K562 (cell line): ENCODE measurements at regions not wholly inside any gene's neighbourhood (a gene's known extent, or its start where the extent isn't known, plus 50 kb on each side); places are given as distances from the start of the nearest gene placed in this dataset.

ENCODE experiments used
- ATAC-seq: fragments of 200-7000 bp; cut with Tn5 transposase; 3 replicates; pipeline ENCODE4 v1.9.1; 2020; ENCODE audit warnings: moderate library complexity
- BruUV-seq: library from RNA; stranded (reverse); fragments of 400-500 nt; replicated peaks from 2 replicates; lab custom pipeline; 2021; lab: Mats Ljungman, UMichigan
- CTCF ChIA-PET: fragments of 300-600 bp; formaldehyde crosslinking; extraction: SDS; loops from one replicate; lab custom pipeline; 2021; ENCODE audit warnings: low intra/inter-chr PET ratio; lab: Yijun Ruan, JAX
- POLR2A ChIA-PET: fragments of 300-600, 350-650 bp; sonication (Branson Sonifier 250); formaldehyde crosslinking; extraction: SDS; loops from one replicate; lab custom pipeline; 2021; ENCODE audit warnings: antibody characterized with exemption, inconsistent platforms; lab: Yijun Ruan, JAX
- DNase-seq, 4 experiments: peaks; one replicate each; pipeline versions ENCODE4 v3.0.0 to v3.0.0-alpha.2; 2011 to 2018; ENCODE audit warnings: low spot score in 3 of 4, mixed read lengths in 3 of 4; ENCODE audit errors: extremely low read depth in 1 of 4
- FAIRE-seq: peaks from 2 replicates; lab custom pipeline; 2011; peaks lifted over from hg19 to GRCh38; lab: Jason Lieb, UNC
- H2AFZ ChIP-seq: 2 replicates; pipeline ENCODE4 v1.6.0; 2011; ENCODE audit warnings: low read depth, low read length, control low read depth, inconsistent platforms
- H3K27ac ChIP-seq: fragments of 200-600 bp; 3 replicates; pipeline ENCODE4 v1.8.0; 2011; ENCODE audit warnings: low read depth, mild to moderate bottlenecking, control low read depth, inconsistent platforms, low read length, moderate library complexity, mixed read lengths; ENCODE audit errors: extremely low read depth
- H3K27me3 ChIP-seq, 2 experiments: fragments of 300-600 bp in 1 of 2; 2 replicates in 1 of 2; 3 replicates in 1 of 2; pipeline versions ENCODE4 v1.6.0 to v1.8.0; 2011; ENCODE audit warnings: inconsistent platforms in 2 of 2, low read length in 2 of 2, mild to moderate bottlenecking in 1 of 2, mixed read lengths in 1 of 2, moderate library complexity in 1 of 2; ENCODE audit not compliant: control insufficient read depth in 2 of 2, insufficient read depth in 2 of 2
- H3K36me3 ChIP-seq: fragments of 300-600 bp; 3 replicates; pipeline ENCODE4 v1.8.0; 2011; ENCODE audit warnings: mild to moderate bottlenecking, low read length, inconsistent platforms; ENCODE audit not compliant: control insufficient read depth, insufficient read depth
- H3K4me1 ChIP-seq, 2 experiments: fragments of 200-600 bp in 1 of 2; replicated peaks in 1 of 2; 2 replicates in 1 of 2; 3 replicates in 1 of 2; pipeline versions ENCODE4 v1.5.1 to v1.8.0; 2011; ENCODE audit warnings: inconsistent platforms in 2 of 2, low read length in 2 of 2, mild to moderate bottlenecking in 1 of 2, mixed read lengths in 1 of 2, moderate library complexity in 1 of 2; ENCODE audit not compliant: control insufficient read depth in 2 of 2, insufficient read depth in 2 of 2
- H3K4me2 ChIP-seq: 2 replicates; pipeline ENCODE4 v1.6.1; 2011; ENCODE audit warnings: low read length, control low read depth, inconsistent platforms, mixed read lengths; ENCODE audit not compliant: insufficient read depth
- H3K4me3 ChIP-seq: fragments of 200-600 bp; sonication (generic), shearing (Covaris generic); 2 replicates; pipeline ENCODE4 v1.5.1; 2016; ENCODE audit warnings: control low read depth, inconsistent platforms
- H3K79me2 ChIP-seq: fragments of 200-600 bp; 3 replicates; pipeline ENCODE4 v1.8.0; 2011; ENCODE audit warnings: low read length, inconsistent platforms; ENCODE audit not compliant: control insufficient read depth, insufficient read depth
- H3K9ac ChIP-seq, 2 experiments: 2 replicates each; pipeline versions ENCODE4 v1.6.0 to v1.6.1; 2011; ENCODE audit warnings: low read depth in 2 of 2, low read length in 2 of 2, control low read depth in 1 of 2, inconsistent platforms in 1 of 2, mild to moderate bottlenecking in 1 of 2, mixed read lengths in 1 of 2; ENCODE audit not compliant: insufficient read depth in 1 of 2
- H3K9me1 ChIP-seq: one replicate; pipeline ENCODE4 v1.6.0; 2011; ENCODE audit warnings: inconsistent platforms, mild to moderate bottlenecking, low read length, moderate library complexity; ENCODE audit not compliant: control insufficient read depth, insufficient read depth
- H3K9me3 ChIP-seq: replicated peaks from 2 replicates; pipeline ENCODE4 v1.5.1; 2011; ENCODE audit warnings: low read depth, low read length, inconsistent platforms; ENCODE audit not compliant: control insufficient read depth, insufficient read depth
- H4K20me1 ChIP-seq: replicated peaks from 2 replicates; pipeline ENCODE4 v1.6.1; 2011; ENCODE audit warnings: low read length, inconsistent platforms, mixed read lengths; ENCODE audit not compliant: control insufficient read depth, insufficient read depth
- CBFA2T3 ChIP-seq: fragments of 450-650 bp; IDR thresholded peaks from 2 replicates; pipeline ENCODE4 v1.6.1; 2017
- CEBPB ChIP-seq: fragments of 450-650 bp; IDR thresholded peaks from 2 replicates; pipeline ENCODE4 v1.6.1; 2016; ENCODE audit warnings: missing genetic modification characterization, missing compliant biosample characterization
- KDM5B ChIP-seq: fragments of 200-600 bp; sonication (generic); IDR thresholded peaks from 2 replicates; pipeline ENCODE4 v1.6.1; 2012; ENCODE audit warnings: low read depth, mild to moderate bottlenecking, moderate library complexity, low read length, control low read depth, inconsistent platforms; ENCODE audit not compliant: insufficient replicate concordance
- UBTF ChIP-seq, 2 experiments: IDR thresholded peaks; 2 replicates each; pipeline ENCODE4 v1.6.1; 2012; ENCODE audit warnings: improper control_type of control experiment in 2 of 2, low read depth in 2 of 2, low read length in 2 of 2, borderline replicate concordance in 1 of 2
- ZNF280A ChIP-seq: fragments of 450-650 bp; IDR thresholded peaks from 2 replicates; pipeline ENCODE4 v1.6.1; 2018; ENCODE audit warnings: mild to moderate bottlenecking, low read depth; ENCODE audit not compliant: partially characterized antibody
- ZNF384 ChIP-seq: IDR thresholded peaks from 2 replicates; pipeline ENCODE4 v1.6.1; 2012; ENCODE audit warnings: low read depth, low read length, improper control_type of control experiment
- WGBS: fragments of 100-300 bp; shearing (Covaris generic); methylation state at CpG from one replicate; pipeline ENCODE4 v1.1.6; 2016; ENCODE audit warnings: low coverage, mixed read lengths; ENCODE audit not compliant: insufficient coverage; ENCODE audit errors: missing lambda C conversion rate; 5-methylcytosine and 5-hydroxymethylcytosine counted together
- in situ Hi-C: fragments of 300-500 bp; cut with MboI; formaldehyde crosslinking; loops from 4 replicates; pipeline ENCODE4 v1.15.0; 2018; ENCODE audit warnings: inconsistent platforms, mixed read lengths
- intact Hi-C: fragments of 100-400 bp; cut with micrococcal nuclease; formaldehyde crosslinking; loops from 2 replicates; pipeline ENCODE4 v1.14.2; 2022

- Histone ChIP-seq H3K4me2 (no peak overlapping the region), H2AFZ (no peak overlapping the region), H4K20me1 (no peaks in the 10 kb centered on the region), H3K27ac (no peak overlapping the region), H3K4me3 (no peak overlapping the region), H3K9me1 (no peaks in the 10 kb centered on the region)
- ATAC-seq (no peak), DNase-seq (peak in 2 of 4 experiments; percentile 11 to 13)
- TF ChIP-seq CEBPB (no peak), CBFA2T3 (0 out of 2 replicates have a peak, but pooled peaks have one; percentile 7), UBTF (IDR thresholded peaks at IDR 0.05; ENCODE audit: borderline replicate concordance in 1 of 2, low read depth in 2 of 2, low read length in 2 of 2) (no peak), ZNF384 (0 out of 2 replicates have a peak, but pooled peaks have one; percentile 16), KDM5B (no peak), ZNF280A (no peak)
- TF ChIP-seq, all 486 proteins: peak for 2
- in situ Hi-C loops (no loop called here), intact Hi-C loops (no loop called here)
- Histone ChIP-seq H3K36me3 (no peaks in the 10 kb centered on the region), H3K27me3 (no peaks in the 10 kb centered on the region), H3K79me2 (no peaks in the 10 kb centered on the region), H3K9me3 (no peaks in the 10 kb centered on the region), H3K9ac (no peak overlapping the region), H3K4me1 (peaks cover 8 to 17% of the 10 kb centered on the region in 2 experiments; a peak in 3 of 5 replicates)
- WGBS = 47% methylated on average over 6 of the region's 6 CpGs
- FAIRE-seq = no peak
- POLR2A ChIA-PET = interaction anchor here (1.1 kb wide), 1 partner anchor 36 kb away, joined by 3 read pairs; no protein-coding TSS in a partner anchor
- BruUV-seq = no TSS peak
- CTCF ChIA-PET = no interaction called here
Observed at GRCh38 chr2:12212841-12213597, 466.6 kb downstream of the LPIN1 start.
